Mesothelial cell of epicardium (in vitro differentiated cells): ENCODE measurements at regions not wholly inside any gene's neighbourhood (a gene's known extent, or its start where the extent isn't known, plus 50 kb on each side); places are given as distances from the start of the nearest gene placed in this dataset.

ENCODE experiments used
- DNase-seq, 2 experiments: peaks; one replicate each; pipeline ENCODE4 v3.0.0; 2021; ENCODE audit warnings: low spot score in 2 of 2; ENCODE audit not compliant: unreplicated experiment in 2 of 2
- H3K27ac Mint-ChIP-seq: 2 replicates; pipeline ENCODE4 v1.8.0; 2021; ENCODE audit warnings: mixed read lengths
- H3K27me3 Mint-ChIP-seq: 2 replicates; pipeline ENCODE4 v1.8.0; 2021; ENCODE audit warnings: low read depth, mixed read lengths
- H3K36me3 Mint-ChIP-seq: 2 replicates; pipeline ENCODE4 v1.8.0; 2021; ENCODE audit warnings: mixed read lengths
- H3K4me1 Mint-ChIP-seq: 2 replicates; pipeline ENCODE4 v1.8.0; 2021; ENCODE audit warnings: mixed read lengths
- H3K4me3 Mint-ChIP-seq: 2 replicates; pipeline ENCODE4 v1.8.0; 2021; ENCODE audit warnings: mild to moderate bottlenecking, moderate library complexity, mixed read lengths
- H3K9me3 Mint-ChIP-seq: 2 replicates; pipeline ENCODE4 v1.8.0; 2021; ENCODE audit warnings: mixed read lengths
- TF ChIP-seq, protein P1 (sequence below): fragments of 200-600 bp; sonication (generic); IDR thresholded peaks from one replicate; pipeline ENCODE4 v1.5.0; 2021; ENCODE audit warnings: antibody characterized with exemption; ENCODE audit not compliant: unreplicated experiment

DNA sequence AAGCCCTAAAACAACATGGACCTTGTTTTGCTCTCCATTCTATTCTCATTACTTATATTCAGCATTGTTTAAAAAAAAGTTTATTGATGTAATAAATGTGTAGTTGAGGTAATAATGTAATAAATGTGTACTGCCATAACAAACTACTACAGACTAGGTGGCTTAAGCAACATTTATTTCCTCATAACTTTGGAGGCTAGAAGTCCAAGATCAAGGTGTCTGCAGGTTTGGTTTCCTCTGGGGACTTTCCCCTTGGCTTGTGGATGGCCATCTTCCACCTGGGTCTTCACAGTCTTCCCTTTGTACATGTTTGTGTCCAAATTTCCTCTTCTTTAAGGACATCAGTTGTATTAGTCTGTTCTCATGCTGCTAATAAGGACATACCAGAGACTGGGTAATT, 93.1 kb downstream of the LMO4 start:
- peaks cover 8% of the 10 kb centered on the region for H3K9me3 Mint-ChIP-seq
- peaks cover 11% of the 10 kb centered on the region for H3K4me1 Mint-ChIP-seq
- no peak for DNase-seq
- no peaks in the 10 kb centered on the region for H3K27me3 Mint-ChIP-seq
- no peak overlapping the region for H3K4me3 Mint-ChIP-seq
- no peaks in the 10 kb centered on the region for H3K36me3 Mint-ChIP-seq
- TF ChIP-seq, protein P1, sequence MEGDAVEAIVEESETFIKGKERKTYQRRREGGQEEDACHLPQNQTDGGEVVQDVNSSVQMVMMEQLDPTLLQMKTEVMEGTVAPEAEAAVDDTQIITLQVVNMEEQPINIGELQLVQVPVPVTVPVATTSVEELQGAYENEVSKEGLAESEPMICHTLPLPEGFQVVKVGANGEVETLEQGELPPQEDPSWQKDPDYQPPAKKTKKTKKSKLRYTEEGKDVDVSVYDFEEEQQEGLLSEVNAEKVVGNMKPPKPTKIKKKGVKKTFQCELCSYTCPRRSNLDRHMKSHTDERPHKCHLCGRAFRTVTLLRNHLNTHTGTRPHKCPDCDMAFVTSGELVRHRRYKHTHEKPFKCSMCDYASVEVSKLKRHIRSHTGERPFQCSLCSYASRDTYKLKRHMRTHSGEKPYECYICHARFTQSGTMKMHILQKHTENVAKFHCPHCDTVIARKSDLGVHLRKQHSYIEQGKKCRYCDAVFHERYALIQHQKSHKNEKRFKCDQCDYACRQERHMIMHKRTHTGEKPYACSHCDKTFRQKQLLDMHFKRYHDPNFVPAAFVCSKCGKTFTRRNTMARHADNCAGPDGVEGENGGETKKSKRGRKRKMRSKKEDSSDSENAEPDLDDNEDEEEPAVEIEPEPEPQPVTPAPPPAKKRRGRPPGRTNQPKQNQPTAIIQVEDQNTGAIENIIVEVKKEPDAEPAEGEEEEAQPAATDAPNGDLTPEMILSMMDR: no peak
- H3K27ac Mint-ChIP-seq: no peak overlapping the region

DNA sequence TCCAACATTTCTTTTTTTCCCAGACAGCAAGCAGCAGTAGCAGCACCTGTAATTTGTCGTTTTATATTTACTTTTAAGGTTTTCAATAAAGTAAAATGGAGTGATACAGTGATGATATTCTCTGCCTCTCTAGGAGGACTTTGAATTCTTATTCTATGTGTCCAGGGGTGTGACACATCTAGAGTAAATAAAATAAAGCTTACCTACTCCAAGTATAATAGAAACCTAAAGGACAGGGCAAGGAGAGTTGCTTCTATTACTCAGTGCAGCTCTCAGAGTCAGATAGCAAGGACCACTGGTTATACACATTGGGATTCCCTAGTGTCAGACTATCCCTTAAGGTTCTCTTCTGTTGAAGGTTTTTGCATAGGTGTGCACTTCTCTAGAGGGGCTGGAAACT, 95.9 kb downstream of the LMO4 start:
- DNase-seq: no peak
- Mint-ChIP-seq H3K27me3 (no peaks in the 10 kb centered on the region), H3K9me3 (peaks cover 8% of the 10 kb centered on the region), H3K27ac (no peak overlapping the region), H3K4me1 (peaks cover 30% of the 10 kb centered on the region), H3K36me3 (no peaks in the 10 kb centered on the region), H3K4me3 (no peak overlapping the region)
- TF ChIP-seq, protein P1: no peak

DNA sequence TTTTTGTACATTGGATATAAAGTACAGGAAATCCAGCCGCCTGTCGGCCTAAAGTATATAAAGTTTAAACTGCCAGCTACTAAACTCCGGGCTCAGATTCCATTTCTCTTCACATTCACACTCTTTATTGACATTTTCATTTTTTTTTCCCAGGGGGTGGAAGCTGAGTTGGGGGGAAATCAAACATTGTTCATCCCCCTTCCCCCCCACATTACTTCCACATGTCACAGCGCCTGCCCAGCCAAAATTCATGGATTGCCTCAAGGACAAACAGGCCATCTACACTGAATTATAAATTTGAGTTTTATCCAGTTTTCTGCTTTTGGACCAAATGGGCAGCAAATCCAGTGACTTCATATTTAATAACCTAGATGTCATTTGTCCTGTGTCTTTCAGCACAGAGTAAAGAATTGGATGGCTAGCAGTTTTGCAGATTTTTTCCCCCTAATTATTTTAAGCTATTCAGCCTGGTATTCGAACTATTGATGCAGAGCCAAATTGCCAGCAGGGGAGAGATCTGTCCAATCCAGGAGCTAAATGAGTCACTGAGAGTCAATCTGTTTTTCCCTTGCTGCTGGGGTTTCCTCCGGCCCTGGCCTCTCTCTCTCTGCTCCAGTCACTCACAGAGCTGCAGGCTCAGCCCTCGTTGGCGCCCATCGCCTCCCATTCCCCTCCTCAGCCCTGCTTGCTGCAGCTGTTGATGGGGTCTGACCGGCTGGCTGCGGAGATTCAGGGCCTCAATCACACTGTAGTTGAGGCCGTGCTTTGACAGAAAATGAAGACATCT, 98.0 kb downstream of the LMO4 start:
- no peak for DNase-seq
- Mint-ChIP-seq H3K36me3 (no peaks in the 10 kb centered on the region), H3K27me3 (no peaks in the 10 kb centered on the region), H3K4me1 (peaks cover 20% of the 10 kb centered on the region), H3K4me3 (no peak overlapping the region), H3K9me3 (peaks cover 4% of the 10 kb centered on the region), H3K27ac (no peak overlapping the region)
- TF ChIP-seq, protein P1: no peak

DNA sequence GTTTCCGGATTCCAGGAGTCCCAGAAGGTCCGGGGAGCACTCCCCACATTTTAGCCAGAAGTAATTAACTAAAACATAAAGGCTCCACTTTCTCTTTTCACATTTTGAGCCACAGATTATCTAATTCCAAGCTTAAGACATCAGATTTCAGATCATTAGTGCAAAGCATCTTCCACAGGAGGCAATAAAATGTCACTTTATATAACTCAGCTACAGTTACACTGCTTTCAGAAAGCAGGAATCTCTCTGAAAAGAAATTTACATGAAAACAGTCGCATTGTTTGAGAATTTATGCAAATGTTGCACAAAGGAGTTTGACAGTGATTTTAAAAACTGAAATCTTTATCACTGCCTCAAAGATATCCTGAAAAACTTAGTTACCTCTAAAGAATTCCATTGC, 99.7 kb downstream of the LMO4 start:
- H3K27me3 Mint-ChIP-seq: no peaks in the 10 kb centered on the region
- no peak for DNase-seq
- H3K27ac Mint-ChIP-seq: no peak overlapping the region
- peaks cover 20% of the 10 kb centered on the region for H3K4me1 Mint-ChIP-seq
- H3K9me3 Mint-ChIP-seq: no peaks in the 10 kb centered on the region
- H3K36me3 Mint-ChIP-seq: no peaks in the 10 kb centered on the region
- TF ChIP-seq, protein P1: no peak
- no peak overlapping the region for H3K4me3 Mint-ChIP-seq

DNA sequence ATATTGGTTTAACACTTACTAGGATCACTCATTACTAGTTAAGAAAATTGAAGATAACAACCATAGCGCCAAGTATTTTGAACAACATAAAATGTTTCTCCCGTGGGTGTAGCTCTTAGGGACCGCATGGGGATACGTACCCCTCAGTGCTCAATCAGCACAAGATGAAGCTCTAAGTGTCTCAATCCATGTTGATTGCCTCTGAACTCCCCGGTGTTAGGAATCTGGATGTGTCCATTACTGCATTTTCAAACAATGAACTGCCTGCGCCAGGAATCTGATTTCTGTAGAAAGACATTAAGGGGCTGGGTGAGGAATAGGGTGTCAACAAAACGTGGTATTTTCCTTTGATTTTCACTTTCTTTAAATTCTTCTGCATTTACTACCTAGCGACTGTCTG, 100.2 kb downstream of the LMO4 start:
- Mint-ChIP-seq H3K27ac (no peak overlapping the region), H3K9me3 (no peaks in the 10 kb centered on the region), H3K4me1 (peaks cover 20% of the 10 kb centered on the region), H3K4me3 (no peak overlapping the region), H3K27me3 (no peaks in the 10 kb centered on the region), H3K36me3 (no peaks in the 10 kb centered on the region)
- no peak for DNase-seq
- TF ChIP-seq, protein P1: no peak
